ENCODE measurements at regions not wholly inside any gene's neighbourhood (a gene's known extent, or its start where the extent isn't known, plus 50 kb on each side); places are given as distances from the start of the nearest gene placed in this dataset. TPM values are rescaled to one million over a fixed set of nuclear protein-coding genes. Genes with fewer than 3 reads are reported as not detected.

DNA sequence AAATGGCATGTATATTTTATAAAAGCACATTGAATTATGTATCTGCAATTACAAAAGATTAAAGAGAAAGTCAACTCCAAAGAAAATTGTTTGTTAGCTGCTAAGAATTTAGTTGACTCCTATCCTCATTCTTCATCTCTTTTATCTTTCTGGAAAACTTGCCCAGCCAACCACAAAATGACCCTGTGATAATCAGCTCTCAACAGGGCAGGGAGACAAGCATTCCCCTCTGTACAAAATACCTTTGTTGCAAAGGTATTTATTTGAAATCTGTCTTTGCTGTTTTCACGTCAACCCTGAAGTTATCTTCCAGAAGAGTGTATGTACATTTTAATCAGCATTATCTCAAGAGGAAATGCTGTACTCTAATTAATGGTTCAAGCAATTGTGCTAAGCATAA is 191.1 kb upstream of the DDI1 start:
- DNase-seq (ENCODE audit: low read depth in 2 of 3, low spot score in 2 of 3): no peak

DNA sequence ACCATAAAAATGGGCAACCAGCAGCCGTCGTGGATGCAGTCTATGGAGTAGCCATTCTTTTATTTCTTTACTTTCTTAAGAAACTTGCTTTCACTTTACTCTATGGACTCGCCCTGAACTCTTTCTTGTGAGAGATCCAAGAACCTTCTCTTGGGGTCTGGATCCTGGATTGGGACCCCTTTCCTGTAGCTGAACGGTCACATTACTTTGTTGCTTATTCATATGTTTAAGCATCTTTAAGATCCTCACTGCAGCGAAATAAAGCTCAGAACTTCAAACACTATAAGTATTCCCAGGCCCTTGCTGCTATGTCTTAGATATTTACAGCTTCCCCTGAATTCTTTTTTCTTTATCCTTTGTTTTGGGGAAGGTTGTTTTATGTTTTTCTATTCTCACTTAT is 187.8 kb upstream of the DDI1 start:
- DNase-seq (ENCODE audit: low read depth in 2 of 3, low spot score in 2 of 3): no peak

DNA sequence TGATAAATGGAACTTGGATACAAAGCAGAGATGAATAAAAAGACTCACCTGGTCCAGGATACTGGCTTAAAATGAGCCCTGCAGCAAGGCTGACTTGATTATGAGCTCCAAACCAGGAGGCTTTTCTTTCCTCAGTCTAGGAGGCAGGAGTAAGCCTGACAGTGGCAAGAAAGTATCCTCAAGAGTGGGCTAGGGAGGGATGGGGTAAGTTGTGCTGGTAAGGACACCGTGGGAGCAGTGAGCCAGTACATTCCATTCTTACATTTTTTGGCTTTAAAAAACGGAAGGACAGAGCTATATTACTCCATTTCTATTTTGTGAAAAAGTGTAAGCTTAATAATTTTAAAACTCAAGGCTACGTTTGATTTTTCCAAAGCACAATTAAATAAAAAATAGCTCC is 187.1 kb upstream of the DDI1 start:
- DNase-seq (ENCODE audit: low read depth in 2 of 3, low spot score in 2 of 3): no peak

DNA sequence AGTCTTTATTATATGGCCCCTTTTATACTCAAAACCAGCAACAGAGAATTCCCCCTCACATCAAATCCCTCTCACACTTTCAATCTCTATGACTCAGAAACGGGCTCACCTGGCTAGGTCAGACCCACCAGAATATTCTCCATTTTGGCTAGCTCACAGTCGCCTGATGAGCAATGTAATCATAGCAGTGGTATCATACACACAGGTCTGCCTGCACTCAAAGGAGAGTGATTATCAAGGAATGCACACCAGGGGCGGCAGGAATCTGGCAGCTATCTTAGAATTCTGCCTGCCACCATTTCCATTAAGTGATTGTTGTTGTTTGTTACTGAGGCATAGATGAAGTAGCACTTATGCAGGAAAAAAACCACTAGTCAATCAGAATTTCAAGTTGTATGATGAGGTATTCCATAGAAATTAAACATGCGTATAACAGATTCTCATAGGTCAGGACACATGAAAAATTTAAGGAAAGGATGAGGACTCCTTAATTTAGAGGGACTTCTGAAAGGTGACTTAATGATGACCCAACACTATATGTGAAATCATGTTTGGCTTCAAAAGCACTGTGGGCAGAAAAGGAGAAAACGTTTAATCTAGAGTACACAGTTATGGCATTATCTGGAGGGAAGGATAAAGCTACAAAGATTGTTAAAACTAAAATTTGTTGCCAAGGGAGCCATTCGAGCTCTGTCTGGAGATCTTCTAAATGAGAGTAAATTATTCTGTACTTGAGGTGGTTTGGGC is 185.8 kb upstream of the DDI1 start:
- DNase-seq (ENCODE audit: low read depth in 2 of 3, low spot score in 2 of 3): no peak

DNA sequence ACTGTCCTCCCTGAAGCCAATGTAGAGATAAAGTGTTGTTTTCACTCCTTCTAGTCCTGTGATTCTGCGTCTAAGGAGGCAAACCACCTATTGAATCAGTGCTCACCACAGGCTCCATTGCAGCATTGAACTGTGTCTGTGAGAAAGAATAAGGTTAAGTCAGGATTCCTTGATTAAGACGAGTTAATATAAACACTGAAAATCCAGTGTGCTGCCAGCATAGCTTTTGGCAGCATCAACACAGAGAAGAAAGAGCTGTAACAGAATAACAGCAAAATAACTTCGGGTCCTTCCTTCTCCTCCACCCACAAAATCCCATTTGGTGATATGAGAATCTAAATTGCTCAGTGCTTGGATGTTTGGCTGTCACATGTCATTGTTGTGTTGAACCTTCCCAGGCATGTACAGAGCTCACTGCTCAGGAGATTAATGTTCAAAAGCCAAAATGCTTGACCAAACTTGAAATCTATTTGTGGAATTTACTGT is 185.2 kb upstream of the DDI1 start:
- no peak for DNase-seq (ENCODE audit: low read depth in 2 of 3, low spot score in 2 of 3)

Small RNA genes lying in the stretch of these regions (small RNA-seq; reads per million reads assigned to genes)
- not detected for gene MIR4693

Measured in hematopoietic multipotent progenitor cell (in vitro differentiated cells).